ENCODE measurements at regions not wholly inside any gene's neighbourhood (a gene's known extent, or its start where the extent isn't known, plus 50 kb on each side); places are given as distances from the start of the nearest gene placed in this dataset.
A peak's percentile ranks its signal among the peaks of the same experiment; 100 is the strongest.

- Histone ChIP-seq H3K27me3 (ENCODE audit: low read length) (no peaks in the 10 kb centered on the region), H4K20me1 (ENCODE audit: low read length) (no peaks in the 10 kb centered on the region), H3K4me2 (ENCODE audit: low read length) (peak overlapping the region; percentile 78), H3K79me2 (ENCODE audit: low read length) (no peaks in the 10 kb centered on the region), H3K27ac (ENCODE audit: low read length) (peak overlapping the region; percentile 76), H3F3A (ENCODE audit: low read length, unreplicated experiment) (peaks cover 10% of the 10 kb centered on the region), H3K4me1 (ENCODE audit: insufficient read depth, low read length) (peaks cover 66% of the 10 kb centered on the region), H3K4me3 (ENCODE audit: low read length) (peak overlapping the region; percentile 44; the same call in 1 of the 2 replicates), H3K9ac (ENCODE audit: low read length) (no peak overlapping the region; the same call in 1 of the 2 replicates), H3K36me3 (ENCODE audit: low read depth, low read length) (no peaks in the 10 kb centered on the region), H3K9me3 (ENCODE audit: low read length) (no peaks in the 10 kb centered on the region), H2AFZ (ENCODE audit: low read length) (no peak overlapping the region), H3K9me2 (replicated peaks; ENCODE audit: low read length) (no peaks in the 10 kb centered on the region)
- BruUV-seq (replicated peaks): no TSS peak
- intact Hi-C loops (cut with micrococcal nuclease): loop anchor here (1.0 to 10.0 kb wide), 7 partner anchors 11 to 952 kb away; partner anchors contain the start of gene PLPP3
- ATAC-seq (peak; percentile 77), DNase-seq (peak; percentile 97)
- TF ChIP-seq CTCF (conservative IDR thresholded peaks at IDR 0.05; ENCODE audit: low read depth, low read length) (no peak), EZH2 (IDR thresholded peaks at IDR 0.05; ENCODE audit: low read length, unreplicated experiment) (no peak), EZH2phosphoT487 (IDR thresholded peaks at IDR 0.05; ENCODE audit: borderline replicate concordance, low read length) (no peak)
- ChIA-PET CTCF (interaction anchor here (0.6 kb wide), 1 partner anchor 94 kb away, joined by 6 read pairs; no protein-coding TSS in a partner anchor), POLR2A (ENCODE audit: unreplicated experiment) (no interaction called here)
Measured at GRCh38 chr1:56376188-56376984, 203.0 kb downstream of the PLPP3 start.

- no peak for TF ChIP-seq EZH2 (IDR thresholded peaks at IDR 0.05; ENCODE audit: low read length, unreplicated experiment)
- no peak for TF ChIP-seq EZH2phosphoT487 (IDR thresholded peaks at IDR 0.05; ENCODE audit: borderline replicate concordance, low read length)
- TF ChIP-seq CTCF (conservative IDR thresholded peaks at IDR 0.05; ENCODE audit: low read depth, low read length): no peak
- Histone ChIP-seq H3K4me3 (ENCODE audit: low read length) (peak overlapping the region; percentile 44; the same call in 1 of the 2 replicates), H3K36me3 (ENCODE audit: low read depth, low read length) (no peaks in the 10 kb centered on the region), H2AFZ (ENCODE audit: low read length) (0 out of 2 replicates have a peak overlapping the region, but pooled peaks have one; percentile 17), H3K9me2 (replicated peaks; ENCODE audit: low read length) (no peaks in the 10 kb centered on the region), H3K9me3 (ENCODE audit: low read length) (no peaks in the 10 kb centered on the region), H3K4me2 (ENCODE audit: low read length) (peak overlapping the region; percentile 78), H3K79me2 (ENCODE audit: low read length) (no peaks in the 10 kb centered on the region), H3F3A (ENCODE audit: low read length, unreplicated experiment) (peaks cover 10% of the 10 kb centered on the region), H3K9ac (ENCODE audit: low read length) (0 out of 2 replicates have a peak overlapping the region, but pooled peaks have one; percentile 4), H4K20me1 (ENCODE audit: low read length) (no peaks in the 10 kb centered on the region), H3K4me1 (ENCODE audit: insufficient read depth, low read length) (peaks cover 59% of the 10 kb centered on the region), H3K27ac (ENCODE audit: low read length) (peak overlapping the region; percentile 76), H3K27me3 (ENCODE audit: low read length) (no peaks in the 10 kb centered on the region)
- ATAC-seq (peak; percentile 33), DNase-seq (peak; percentile 90)
- ChIA-PET CTCF (no interaction called here), POLR2A (ENCODE audit: unreplicated experiment) (no interaction called here)
- intact Hi-C loops (cut with micrococcal nuclease): loop anchor here (5.0 to 10.0 kb wide), 6 partner anchors 73 to 951 kb away; partner anchors contain the start of gene PLPP3
- BruUV-seq (replicated peaks): no TSS peak
Measured at GRCh38 chr1:56375326-56375804, 204.0 kb downstream of the PLPP3 start.
